Vagina (tissue), 2 donors: ENCODE measurements at regions not wholly inside any gene's neighbourhood (a gene's known extent, or its start where the extent isn't known, plus 50 kb on each side); places are given as distances from the start of the nearest gene placed in this dataset.

Experiments used
- POLR2A ChIP-seq, 2 donors: fragments of 450-650 bp; IDR thresholded peaks; one replicate each; pipeline ENCODE4 v1.6.1; 2017; ENCODE audit warnings: antibody characterized with exemption in 2 of 2, mild to moderate bottlenecking in 2 of 2, moderate library complexity in 2 of 2
- POLR2AphosphoS5 ChIP-seq, 2 donors: sonication (generic); formaldehyde crosslinking; IDR thresholded peaks; one replicate each; pipeline ENCODE4 v1.9.0; 2017; ENCODE audit warnings: antibody characterized with exemption in 2 of 2, mild to moderate bottlenecking in 2 of 2, low read depth in 1 of 2; ENCODE audit not compliant: insufficient read depth in 1 of 2
- TF ChIP-seq, protein P1 (sequence below), 3 experiments: fragments of 450-650 bp in 2 of 3; fragments of 200-600 bp in 1 of 3; sonication (generic) in 1 of 3; IDR thresholded peaks; one replicate each; pipeline ENCODE4 v1.5.1; 2017 to 2019; ENCODE audit warnings: antibody characterized with exemption in 3 of 3, mild to moderate bottlenecking in 2 of 3, moderate library complexity in 2 of 3

GRCh38 chr12:30067146-30067545, 283.4 kb upstream of the TMTC1 start:
- TF ChIP-seq, protein P1, sequence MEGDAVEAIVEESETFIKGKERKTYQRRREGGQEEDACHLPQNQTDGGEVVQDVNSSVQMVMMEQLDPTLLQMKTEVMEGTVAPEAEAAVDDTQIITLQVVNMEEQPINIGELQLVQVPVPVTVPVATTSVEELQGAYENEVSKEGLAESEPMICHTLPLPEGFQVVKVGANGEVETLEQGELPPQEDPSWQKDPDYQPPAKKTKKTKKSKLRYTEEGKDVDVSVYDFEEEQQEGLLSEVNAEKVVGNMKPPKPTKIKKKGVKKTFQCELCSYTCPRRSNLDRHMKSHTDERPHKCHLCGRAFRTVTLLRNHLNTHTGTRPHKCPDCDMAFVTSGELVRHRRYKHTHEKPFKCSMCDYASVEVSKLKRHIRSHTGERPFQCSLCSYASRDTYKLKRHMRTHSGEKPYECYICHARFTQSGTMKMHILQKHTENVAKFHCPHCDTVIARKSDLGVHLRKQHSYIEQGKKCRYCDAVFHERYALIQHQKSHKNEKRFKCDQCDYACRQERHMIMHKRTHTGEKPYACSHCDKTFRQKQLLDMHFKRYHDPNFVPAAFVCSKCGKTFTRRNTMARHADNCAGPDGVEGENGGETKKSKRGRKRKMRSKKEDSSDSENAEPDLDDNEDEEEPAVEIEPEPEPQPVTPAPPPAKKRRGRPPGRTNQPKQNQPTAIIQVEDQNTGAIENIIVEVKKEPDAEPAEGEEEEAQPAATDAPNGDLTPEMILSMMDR (IDR thresholded peaks at IDR 0.05): no peak
- no peak for TF ChIP-seq POLR2A (IDR thresholded peaks at IDR 0.05)
- TF ChIP-seq POLR2AphosphoS5 (IDR thresholded peaks at IDR 0.05; ENCODE audit: insufficient read depth in 1 of 2, low read depth in 1 of 2): no peak
